ENCODE measurements at regions not wholly inside any gene's neighbourhood (a gene's known extent, or its start where the extent isn't known, plus 50 kb on each side); places are given as distances from the start of the nearest gene placed in this dataset.

DNA sequence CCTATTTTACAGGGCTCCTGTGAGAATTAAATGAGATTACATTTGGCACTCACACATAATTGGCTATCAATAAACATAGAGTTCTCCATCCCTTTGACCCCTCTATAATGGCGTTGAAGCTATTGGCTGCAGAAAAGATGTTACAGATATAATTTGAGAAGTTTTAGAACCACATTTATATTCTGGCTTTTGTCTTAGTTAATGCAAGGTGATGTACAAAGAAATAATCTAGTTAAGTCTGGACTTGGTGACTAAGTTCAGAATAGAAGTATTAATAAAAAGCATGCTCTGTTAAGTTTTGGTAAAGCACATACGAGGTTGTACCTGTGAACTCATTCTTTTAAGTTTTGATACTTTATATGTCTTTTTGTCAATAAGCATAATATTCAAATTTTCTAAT lies 187.1 kb upstream of the HMGA2 start:
- H3K9me3 Mint-ChIP-seq: no peaks in the 10 kb centered on the region
- H3K36me3 Mint-ChIP-seq (ENCODE audit: low read depth): no peaks in the 10 kb centered on the region
- ChIA-PET CTCF (no interaction called here), POLR2A (no interaction called here)
- no peaks in the 10 kb centered on the region for H3K4me1 Mint-ChIP-seq (ENCODE audit: low read depth)
- Histone ChIP-seq H3K27me3 (ENCODE audit: control insufficient read depth in 1 of 2, insufficient read depth in 2 of 2, low read length in 2 of 2) (peaks cover 0 to 6% of the 10 kb centered on the region in 2 experiments), H3K9me3 (ENCODE audit: control insufficient read depth in 1 of 2, insufficient read depth in 1 of 2, low read length in 2 of 2) (no peaks in the 10 kb centered on the region), H3K4me1 (ENCODE audit: insufficient read depth, low read length) (no peaks in the 10 kb centered on the region), H3K36me3 (ENCODE audit: insufficient read depth, low read length) (no peaks in the 10 kb centered on the region), H3K4me3 (ENCODE audit: low read length) (no peak overlapping the region), H3K27ac (ENCODE audit: low read depth in 1 of 2, low read length in 2 of 2) (no peak overlapping the region)
- DNase-seq (no peak), ATAC-seq (ENCODE audit: poor library complexity) (no peak)
- no peak overlapping the region for H3K4me3 Mint-ChIP-seq
- TF ChIP-seq, protein P1, sequence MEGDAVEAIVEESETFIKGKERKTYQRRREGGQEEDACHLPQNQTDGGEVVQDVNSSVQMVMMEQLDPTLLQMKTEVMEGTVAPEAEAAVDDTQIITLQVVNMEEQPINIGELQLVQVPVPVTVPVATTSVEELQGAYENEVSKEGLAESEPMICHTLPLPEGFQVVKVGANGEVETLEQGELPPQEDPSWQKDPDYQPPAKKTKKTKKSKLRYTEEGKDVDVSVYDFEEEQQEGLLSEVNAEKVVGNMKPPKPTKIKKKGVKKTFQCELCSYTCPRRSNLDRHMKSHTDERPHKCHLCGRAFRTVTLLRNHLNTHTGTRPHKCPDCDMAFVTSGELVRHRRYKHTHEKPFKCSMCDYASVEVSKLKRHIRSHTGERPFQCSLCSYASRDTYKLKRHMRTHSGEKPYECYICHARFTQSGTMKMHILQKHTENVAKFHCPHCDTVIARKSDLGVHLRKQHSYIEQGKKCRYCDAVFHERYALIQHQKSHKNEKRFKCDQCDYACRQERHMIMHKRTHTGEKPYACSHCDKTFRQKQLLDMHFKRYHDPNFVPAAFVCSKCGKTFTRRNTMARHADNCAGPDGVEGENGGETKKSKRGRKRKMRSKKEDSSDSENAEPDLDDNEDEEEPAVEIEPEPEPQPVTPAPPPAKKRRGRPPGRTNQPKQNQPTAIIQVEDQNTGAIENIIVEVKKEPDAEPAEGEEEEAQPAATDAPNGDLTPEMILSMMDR (IDR thresholded peaks at IDR 0.05): no peak
- H3K27me3 Mint-ChIP-seq: peaks cover 4% of the 10 kb centered on the region
- intact Hi-C loops (cut with DNase I, micrococcal nuclease): no loop called here
- no peak overlapping the region for H3K27ac Mint-ChIP-seq

DNA sequence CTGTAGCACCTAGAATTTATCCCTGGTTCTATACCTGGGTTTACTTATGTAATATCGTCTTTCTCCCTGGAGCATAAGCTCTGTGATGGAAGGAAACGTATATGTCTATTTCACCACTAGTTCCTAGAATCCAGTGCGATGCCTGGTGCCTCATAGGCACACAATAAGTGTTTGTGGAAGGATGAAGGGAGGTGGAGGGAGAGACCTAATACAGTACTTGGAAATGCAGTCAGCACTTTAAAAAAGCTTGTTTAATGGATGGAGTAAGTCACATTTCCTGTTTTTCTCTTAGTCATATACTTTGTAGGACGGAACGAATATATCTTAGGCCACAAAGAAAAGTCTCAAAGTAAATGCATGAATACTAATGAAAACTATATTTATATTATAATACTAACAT lies 186.5 kb upstream of the HMGA2 start:
- H3K27me3 ChIP-seq (ENCODE audit: control insufficient read depth in 1 of 2, insufficient read depth in 2 of 2, low read length in 2 of 2): peaks cover 0 to 6% of the 10 kb centered on the region in 2 experiments
- H3K9me3 ChIP-seq (ENCODE audit: control insufficient read depth in 1 of 2, insufficient read depth in 1 of 2, low read length in 2 of 2): no peaks in the 10 kb centered on the region
- no peaks in the 10 kb centered on the region for H3K4me1 Mint-ChIP-seq (ENCODE audit: low read depth)
- H3K27ac Mint-ChIP-seq: no peak overlapping the region
- no peaks in the 10 kb centered on the region for H3K4me1 ChIP-seq (ENCODE audit: insufficient read depth, low read length)
- TF ChIP-seq, protein P1 (IDR thresholded peaks at IDR 0.05): no peak
- H3K4me3 ChIP-seq (ENCODE audit: low read length): no peak overlapping the region
- H3K9me3 Mint-ChIP-seq: no peaks in the 10 kb centered on the region
- DNase-seq (no peak), ATAC-seq (ENCODE audit: poor library complexity) (no peak)
- ChIA-PET CTCF (no interaction called here), POLR2A (no interaction called here)
- peaks cover 4% of the 10 kb centered on the region for H3K27me3 Mint-ChIP-seq
- H3K27ac ChIP-seq (ENCODE audit: low read depth in 1 of 2, low read length in 2 of 2): no peak overlapping the region
- intact Hi-C loops (cut with DNase I, micrococcal nuclease): no loop called here
- H3K36me3 Mint-ChIP-seq (ENCODE audit: low read depth): no peaks in the 10 kb centered on the region
- no peak overlapping the region for H3K4me3 Mint-ChIP-seq
- H3K36me3 ChIP-seq (ENCODE audit: insufficient read depth, low read length): no peaks in the 10 kb centered on the region

DNA sequence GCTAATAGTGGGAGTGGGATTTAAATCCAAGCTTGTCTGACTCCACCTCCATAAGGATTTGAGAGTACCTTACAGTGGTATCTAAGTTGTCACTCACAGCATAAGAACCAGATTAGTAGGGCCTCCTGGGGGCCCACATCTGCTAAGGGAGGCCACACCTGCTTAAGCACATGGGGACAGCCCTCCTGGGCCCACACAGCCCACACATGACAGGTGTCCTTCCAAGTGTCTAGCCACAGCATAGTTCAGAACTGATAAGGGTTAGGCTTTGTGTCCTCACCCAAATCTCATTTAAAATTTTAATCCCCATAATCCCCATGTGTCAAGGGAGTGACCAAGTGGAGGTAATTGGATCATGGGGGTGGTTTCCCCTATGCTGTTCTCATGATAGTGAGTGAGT lies 186.0 kb upstream of the HMGA2 start:
- Mint-ChIP-seq H3K27me3 (peaks cover 4% of the 10 kb centered on the region), H3K27ac (no peak overlapping the region), H3K9me3 (no peaks in the 10 kb centered on the region), H3K36me3 (ENCODE audit: low read depth) (no peaks in the 10 kb centered on the region), H3K4me3 (no peak overlapping the region), H3K4me1 (ENCODE audit: low read depth) (no peaks in the 10 kb centered on the region)
- Histone ChIP-seq H3K9me3 (ENCODE audit: control insufficient read depth in 1 of 2, insufficient read depth in 1 of 2, low read length in 2 of 2) (no peaks in the 10 kb centered on the region), H3K36me3 (ENCODE audit: insufficient read depth, low read length) (no peaks in the 10 kb centered on the region), H3K4me1 (ENCODE audit: insufficient read depth, low read length) (no peaks in the 10 kb centered on the region), H3K4me3 (ENCODE audit: low read length) (no peak overlapping the region), H3K27me3 (ENCODE audit: control insufficient read depth in 1 of 2, insufficient read depth in 2 of 2, low read length in 2 of 2) (peaks cover 0 to 6% of the 10 kb centered on the region in 2 experiments), H3K27ac (ENCODE audit: low read depth in 1 of 2, low read length in 2 of 2) (no peak overlapping the region)
- ChIA-PET CTCF (no interaction called here), POLR2A (no interaction called here)
- intact Hi-C loops (cut with DNase I, micrococcal nuclease): no loop called here
- ATAC-seq (ENCODE audit: poor library complexity) (no peak), DNase-seq (no peak)
- TF ChIP-seq, protein P1 (IDR thresholded peaks at IDR 0.05): no peak
